ENCODE measurements at regions not wholly inside any gene's neighbourhood (a gene's known extent, or its start where the extent isn't known, plus 50 kb on each side); places are given as distances from the start of the nearest gene placed in this dataset.

DNA sequence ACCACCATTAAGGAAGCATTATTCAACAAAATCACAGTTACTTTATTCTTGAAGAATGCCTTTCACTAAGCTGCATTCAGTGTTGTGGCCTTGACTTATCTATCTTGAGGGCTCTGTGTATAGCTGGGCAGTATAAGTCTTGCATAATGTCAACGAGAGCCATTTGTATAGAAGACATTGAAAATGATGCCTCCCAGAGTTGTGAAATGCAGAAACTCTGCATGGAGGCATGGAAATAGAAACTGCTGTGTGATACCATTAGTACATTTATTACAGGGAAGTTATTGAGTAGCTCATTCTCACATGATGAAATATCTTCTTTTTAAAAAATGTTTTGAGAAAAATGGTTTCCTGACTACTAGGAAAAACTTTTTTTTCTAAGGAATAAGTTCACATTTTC, 111.4 kb upstream of the SNX7 start:
- TF ChIP-seq POLR2A (IDR thresholded peaks at IDR 0.05; ENCODE audit: low read length) (no peak), SMC3 (IDR thresholded peaks at IDR 0.05) (no peak), TP53 (CRISPR knock-in tag; IDR thresholded peaks at IDR 0.05) (no peak), CTCF (IDR thresholded peaks at IDR 0.05) (no peak), EP300 (IDR thresholded peaks at IDR 0.05) (no peak), HOXA7 (CRISPR knock-in tag; IDR thresholded peaks at IDR 0.05) (no peak), CHD4 (IDR thresholded peaks at IDR 0.05; ENCODE audit: borderline replicate concordance) (no peak), RFX5 (IDR thresholded peaks at IDR 0.05) (no peak), HOXB5 (CRISPR knock-in tag; IDR thresholded peaks at IDR 0.05) (no peak), FOSB (CRISPR knock-in tag; IDR thresholded peaks at IDR 0.05) (no peak)
- TF ChIP-seq, protein P1, sequence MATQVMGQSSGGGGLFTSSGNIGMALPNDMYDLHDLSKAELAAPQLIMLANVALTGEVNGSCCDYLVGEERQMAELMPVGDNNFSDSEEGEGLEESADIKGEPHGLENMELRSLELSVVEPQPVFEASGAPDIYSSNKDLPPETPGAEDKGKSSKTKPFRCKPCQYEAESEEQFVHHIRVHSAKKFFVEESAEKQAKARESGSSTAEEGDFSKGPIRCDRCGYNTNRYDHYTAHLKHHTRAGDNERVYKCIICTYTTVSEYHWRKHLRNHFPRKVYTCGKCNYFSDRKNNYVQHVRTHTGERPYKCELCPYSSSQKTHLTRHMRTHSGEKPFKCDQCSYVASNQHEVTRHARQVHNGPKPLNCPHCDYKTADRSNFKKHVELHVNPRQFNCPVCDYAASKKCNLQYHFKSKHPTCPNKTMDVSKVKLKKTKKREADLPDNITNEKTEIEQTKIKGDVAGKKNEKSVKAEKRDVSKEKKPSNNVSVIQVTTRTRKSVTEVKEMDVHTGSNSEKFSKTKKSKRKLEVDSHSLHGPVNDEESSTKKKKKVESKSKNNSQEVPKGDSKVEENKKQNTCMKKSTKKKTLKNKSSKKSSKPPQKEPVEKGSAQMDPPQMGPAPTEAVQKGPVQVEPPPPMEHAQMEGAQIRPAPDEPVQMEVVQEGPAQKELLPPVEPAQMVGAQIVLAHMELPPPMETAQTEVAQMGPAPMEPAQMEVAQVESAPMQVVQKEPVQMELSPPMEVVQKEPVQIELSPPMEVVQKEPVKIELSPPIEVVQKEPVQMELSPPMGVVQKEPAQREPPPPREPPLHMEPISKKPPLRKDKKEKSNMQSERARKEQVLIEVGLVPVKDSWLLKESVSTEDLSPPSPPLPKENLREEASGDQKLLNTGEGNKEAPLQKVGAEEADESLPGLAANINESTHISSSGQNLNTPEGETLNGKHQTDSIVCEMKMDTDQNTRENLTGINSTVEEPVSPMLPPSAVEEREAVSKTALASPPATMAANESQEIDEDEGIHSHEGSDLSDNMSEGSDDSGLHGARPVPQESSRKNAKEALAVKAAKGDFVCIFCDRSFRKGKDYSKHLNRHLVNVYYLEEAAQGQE (IDR thresholded peaks at IDR 0.05): no peak
